ENCODE measurements at regions not wholly inside any gene's neighbourhood (a gene's known extent, or its start where the extent isn't known, plus 50 kb on each side); places are given as distances from the start of the nearest gene placed in this dataset.

DNA sequence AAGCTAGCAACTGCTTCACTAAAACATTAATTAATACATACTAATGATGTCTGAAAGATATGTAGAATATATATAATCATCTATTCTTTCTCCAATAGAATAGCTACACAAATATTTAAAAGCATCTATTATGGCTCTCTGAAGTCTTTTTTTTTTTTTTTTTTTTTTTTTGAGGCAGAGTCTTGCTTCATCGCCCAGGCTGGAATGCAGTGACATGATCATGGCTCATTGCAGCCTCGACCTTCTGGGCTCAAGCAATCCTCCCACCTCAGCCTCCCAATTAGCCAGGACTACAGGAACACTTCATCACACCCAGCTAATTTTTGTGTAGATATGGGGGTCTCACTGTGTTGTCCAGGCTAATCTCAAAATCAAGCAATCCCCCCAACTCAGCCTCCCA lies 120.4 kb upstream of the KYNU start:
- TF ChIP-seq, protein P1, sequence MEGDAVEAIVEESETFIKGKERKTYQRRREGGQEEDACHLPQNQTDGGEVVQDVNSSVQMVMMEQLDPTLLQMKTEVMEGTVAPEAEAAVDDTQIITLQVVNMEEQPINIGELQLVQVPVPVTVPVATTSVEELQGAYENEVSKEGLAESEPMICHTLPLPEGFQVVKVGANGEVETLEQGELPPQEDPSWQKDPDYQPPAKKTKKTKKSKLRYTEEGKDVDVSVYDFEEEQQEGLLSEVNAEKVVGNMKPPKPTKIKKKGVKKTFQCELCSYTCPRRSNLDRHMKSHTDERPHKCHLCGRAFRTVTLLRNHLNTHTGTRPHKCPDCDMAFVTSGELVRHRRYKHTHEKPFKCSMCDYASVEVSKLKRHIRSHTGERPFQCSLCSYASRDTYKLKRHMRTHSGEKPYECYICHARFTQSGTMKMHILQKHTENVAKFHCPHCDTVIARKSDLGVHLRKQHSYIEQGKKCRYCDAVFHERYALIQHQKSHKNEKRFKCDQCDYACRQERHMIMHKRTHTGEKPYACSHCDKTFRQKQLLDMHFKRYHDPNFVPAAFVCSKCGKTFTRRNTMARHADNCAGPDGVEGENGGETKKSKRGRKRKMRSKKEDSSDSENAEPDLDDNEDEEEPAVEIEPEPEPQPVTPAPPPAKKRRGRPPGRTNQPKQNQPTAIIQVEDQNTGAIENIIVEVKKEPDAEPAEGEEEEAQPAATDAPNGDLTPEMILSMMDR (IDR thresholded peaks at IDR 0.05; ENCODE audit: low read depth, low read length), result no peak
- DNase-seq (ENCODE audit: extremely low read depth, low read depth), result no peak

DNA sequence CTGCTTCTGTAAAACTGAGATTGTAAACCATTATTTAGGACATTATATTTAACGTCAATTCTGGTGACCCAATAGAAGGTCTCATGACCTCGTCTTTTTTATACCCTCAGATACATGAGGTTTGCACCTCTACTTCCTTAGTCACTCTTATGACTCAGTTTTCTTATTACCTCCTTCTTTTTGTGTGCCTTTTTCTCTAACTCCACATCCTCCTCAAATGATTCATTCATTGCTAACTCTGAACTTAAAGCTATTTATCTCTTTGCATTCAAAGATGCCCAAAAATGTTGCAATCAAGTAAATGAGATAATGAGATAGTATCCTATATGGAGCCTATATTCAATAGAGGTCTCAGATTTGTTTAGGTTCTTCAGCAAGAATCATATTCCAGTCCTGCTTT lies 121.0 kb upstream of the KYNU start:
- TF ChIP-seq, protein P1 (IDR thresholded peaks at IDR 0.05; ENCODE audit: low read depth, low read length), result no peak
- no peak for DNase-seq (ENCODE audit: extremely low read depth, low read depth)

- no peak for DNase-seq (ENCODE audit: extremely low read depth, low read depth)
- TF ChIP-seq, protein P1 (IDR thresholded peaks at IDR 0.05; ENCODE audit: low read depth, low read length), result no peak
Observed at GRCh38 chr2:142755191-142755590, 122.3 kb upstream of the KYNU start.

GRCh38 chr2:142754182-142754581 lies 123.3 kb upstream of the KYNU start:
- TF ChIP-seq, protein P1 (IDR thresholded peaks at IDR 0.05; ENCODE audit: low read depth, low read length), result no peak
- DNase-seq (ENCODE audit: extremely low read depth, low read depth), result no peak

DNA sequence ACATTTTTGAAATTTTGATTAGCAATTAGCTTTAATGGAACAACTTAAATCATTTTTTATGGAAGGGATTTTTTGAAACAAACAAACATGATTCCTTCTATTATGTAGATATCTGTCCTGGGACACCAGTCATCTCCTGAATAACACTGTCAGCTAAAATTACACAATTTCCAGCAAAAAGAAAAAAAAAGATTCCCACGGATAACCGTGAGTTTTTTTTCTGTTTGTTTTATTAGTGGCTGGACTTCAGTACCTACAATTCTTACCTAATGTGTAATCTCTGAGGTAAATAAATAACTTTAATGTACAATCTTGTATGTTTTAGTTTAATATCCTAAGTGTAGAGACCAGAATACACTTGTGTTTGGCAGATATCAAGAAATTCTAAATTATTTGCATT lies 126.6 kb upstream of the KYNU start:
- TF ChIP-seq, protein P1 (IDR thresholded peaks at IDR 0.05; ENCODE audit: low read depth, low read length), result no peak
- no peak for DNase-seq (ENCODE audit: extremely low read depth, low read depth)

GRCh38 chr2:142748559-142749099 lies 128.8 kb upstream of the KYNU start:
- TF ChIP-seq, protein P1 (IDR thresholded peaks at IDR 0.05; ENCODE audit: low read depth, low read length), result no peak

GRCh38 chr2:142745691-142746090 lies 131.8 kb upstream of the KYNU start:
- TF ChIP-seq, protein P1 (IDR thresholded peaks at IDR 0.05; ENCODE audit: low read depth, low read length), result no peak
- DNase-seq (ENCODE audit: extremely low read depth, low read depth), result no peak

More at GRCh38 chr2:142748559-142749099, 128.8 kb upstream of the KYNU start:
- no peak for DNase-seq (ENCODE audit: extremely low read depth, low read depth)
